Right lobe of liver (tissue), 4 donors: ENCODE measurements at regions not wholly inside any gene's neighbourhood (a gene's known extent, or its start where the extent isn't known, plus 50 kb on each side); places are given as distances from the start of the nearest gene placed in this dataset.

Experiments
- CTCF ChIP-seq, 4 donors: fragments of 200-600 bp in 3 of 4; fragments of 450-650 bp in 1 of 4; IDR thresholded peaks; one replicate each; pipeline versions ENCODE4 v1.5.1 to v1.8.0; 2016 to 2022; ENCODE audit warnings: antibody characterized with exemption in 4 of 4, mild to moderate bottlenecking in 2 of 4
- POLR2A ChIP-seq: fragments of 450-650 bp; IDR thresholded peaks from one replicate; pipeline ENCODE4 v1.6.1; 2017; ENCODE audit warnings: antibody characterized with exemption, mild to moderate bottlenecking
- donor health status: DM: no; HTN: no; CAD: no.
- donor health status: DM: no; HTN: no; CAD: no.
- donor health status: DM: no; HTN: yes; CAD: no.

GRCh38 chr18:56489893-56490292 is 148.5 kb downstream of the TXNL1 start:
- no peak for TF ChIP-seq CTCF (IDR thresholded peaks at IDR 0.05)
- TF ChIP-seq POLR2A, result no peak
